Activated CD4-positive, alpha-beta T cell treated with anti-CD3 and anti-CD28 coated beads, Interleukin-2, amount 50 U/mL, for 1 hour (primary cell): ENCODE measurements at regions not wholly inside any gene's neighbourhood (a gene's known extent, or its start where the extent isn't known, plus 50 kb on each side); places are given as distances from the start of the nearest gene placed in this dataset.

Experiments
- DNase-seq: peaks from one replicate; pipeline ENCODE4 v3.0.0-alpha.2; 2020

DNA sequence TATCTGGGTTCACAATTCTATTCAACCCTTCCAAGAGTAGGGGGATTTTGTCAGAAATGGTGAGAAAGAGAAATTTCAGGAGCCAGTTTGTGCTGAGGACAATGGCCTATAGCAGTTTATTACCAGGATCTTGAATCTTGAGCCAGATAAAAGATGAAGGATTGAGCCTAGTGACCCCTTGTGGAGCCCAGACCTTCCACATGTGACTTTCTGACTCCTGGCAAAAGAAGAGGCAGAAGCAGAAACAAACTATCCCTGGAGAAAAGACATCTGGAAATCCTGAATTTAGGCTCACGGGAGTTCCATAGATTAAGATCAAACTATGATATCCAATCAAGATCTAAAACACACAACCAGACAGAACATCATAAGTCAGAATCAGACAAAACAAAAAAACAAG lies 60.9 kb upstream of the CHRM2 start:
- DNase-seq = no peak

- no peak for DNase-seq
Measured at GRCh38 chr7:136803028-136803427, 65.4 kb upstream of the CHRM2 start.

GRCh38 chr7:136783934-136784333 lies 84.5 kb upstream of the CHRM2 start:
- DNase-seq = no peak

DNA sequence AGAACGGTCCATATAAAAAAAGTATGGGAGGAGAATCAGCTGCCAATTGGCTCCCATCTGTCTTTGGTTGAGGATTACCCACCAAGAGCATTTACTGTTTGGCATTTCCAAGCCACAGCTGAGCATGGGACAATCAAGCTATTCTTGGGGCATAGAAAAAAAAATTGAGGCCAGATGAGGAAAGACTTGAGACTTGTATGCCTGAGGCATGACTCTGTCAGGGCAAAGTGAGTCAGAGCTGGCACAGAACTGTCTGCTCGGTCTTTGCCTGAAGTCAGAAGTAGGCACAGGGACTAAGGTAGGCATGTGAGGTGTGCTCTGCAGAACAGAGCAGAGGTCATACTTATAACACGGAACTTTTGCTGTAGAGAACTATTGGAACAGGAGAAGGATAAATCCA lies 126.5 kb upstream of the CHRM2 start:
- no peak for DNase-seq

DNA sequence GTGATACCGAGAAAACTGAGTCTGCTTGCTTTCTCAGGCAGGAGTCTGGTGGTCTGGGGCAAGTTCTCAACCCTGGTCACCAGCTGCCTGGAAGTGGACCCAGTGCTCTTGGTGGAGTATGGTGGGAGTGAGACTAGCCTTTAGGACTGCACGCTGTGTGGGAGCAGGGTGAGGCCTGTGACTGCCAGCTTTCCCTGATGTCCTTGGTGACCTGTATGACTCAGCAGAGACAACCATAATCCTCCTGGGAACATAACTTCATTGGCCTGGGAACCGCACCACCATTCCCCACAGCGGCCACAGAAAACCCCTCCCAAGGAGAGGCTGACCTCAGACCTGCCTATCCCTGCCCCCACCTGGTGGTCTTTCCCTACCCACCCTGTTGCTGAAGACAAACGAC lies 139.5 kb upstream of the CHRM2 start:
- DNase-seq = no peak

DNA sequence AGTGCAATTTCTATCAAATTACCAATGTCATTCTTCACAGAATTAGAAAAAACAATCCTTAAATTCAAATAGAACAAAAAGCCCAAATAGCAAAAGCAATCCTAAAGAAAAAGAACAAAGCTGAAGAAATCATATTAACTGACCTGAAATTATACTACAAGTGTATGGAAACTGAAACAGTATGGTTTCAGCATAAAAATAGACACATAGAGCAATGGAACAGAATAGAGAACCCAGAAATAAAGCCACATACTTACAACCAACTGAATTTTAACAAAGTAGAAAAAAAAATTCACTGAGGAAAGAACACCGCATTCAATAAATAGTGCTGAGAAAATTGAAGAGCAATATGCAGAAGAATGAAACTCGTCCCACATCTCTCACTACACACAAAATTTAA lies 142.0 kb upstream of the CHRM2 start:
- DNase-seq = no peak

DNA sequence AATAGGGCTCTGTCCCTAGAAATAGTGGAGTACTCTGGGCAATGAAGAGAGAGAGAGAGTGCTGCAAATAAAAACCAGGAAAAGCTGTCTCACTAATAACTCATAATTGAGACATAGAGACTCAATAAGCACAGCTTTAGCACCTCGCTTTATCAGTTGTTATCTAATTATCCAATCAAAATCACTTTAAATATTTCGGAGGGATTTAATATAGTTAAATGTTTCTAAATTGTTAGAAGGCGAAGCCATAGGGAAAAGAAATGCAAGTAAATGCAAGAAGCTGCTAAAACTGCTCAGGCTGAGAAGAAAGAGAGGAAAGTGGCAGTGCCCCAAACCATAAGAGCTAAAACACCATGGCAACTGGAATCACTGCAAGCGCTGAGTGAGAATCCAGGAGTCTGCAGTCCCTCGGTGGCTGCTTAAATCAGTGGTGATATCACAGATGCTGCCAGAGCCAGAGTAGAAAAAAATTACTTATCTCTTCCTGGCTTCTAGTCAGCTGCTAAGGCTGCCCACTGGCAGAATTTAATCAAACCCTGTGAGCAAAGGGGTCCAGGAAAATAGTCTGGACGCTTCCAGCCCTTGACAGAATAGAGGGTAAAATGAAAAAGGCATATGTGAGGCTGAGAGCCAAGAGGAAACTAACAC lies 150.4 kb upstream of the CHRM2 start:
- DNase-seq = no peak

- DNase-seq = no peak
Measured at GRCh38 chr7:136714062-136714461, 154.4 kb upstream of the CHRM2 start.

- no peak for DNase-seq
Measured at GRCh38 chr7:136710751-136711150, 157.7 kb upstream of the CHRM2 start.

GRCh38 chr7:136709876-136710275 lies 158.6 kb upstream of the CHRM2 start:
- no peak for DNase-seq

GRCh38 chr7:136702913-136703312 lies 165.5 kb upstream of the CHRM2 start:
- DNase-seq = no peak

- DNase-seq = no peak
Measured at GRCh38 chr7:136698977-136699376, 169.5 kb upstream of the CHRM2 start.

DNA sequence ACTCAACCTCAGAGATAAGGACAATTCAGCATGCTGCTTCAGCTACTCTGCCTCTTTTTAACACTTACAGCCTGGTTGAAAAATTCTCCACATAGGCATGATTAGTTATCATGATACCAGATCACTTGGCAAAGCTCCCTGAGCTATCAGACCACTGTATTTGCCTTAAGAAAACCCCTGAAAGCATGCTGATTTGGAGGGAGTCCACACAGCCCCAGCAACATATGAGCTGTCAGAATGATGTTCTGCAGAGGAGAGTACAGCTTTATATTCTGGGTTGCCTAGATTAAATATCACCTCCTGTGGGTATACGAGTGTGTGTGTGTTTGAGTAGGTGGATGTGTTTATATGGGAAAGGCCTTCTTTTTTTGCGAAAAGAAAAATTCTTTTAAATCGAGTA lies 170.2 kb upstream of the CHRM2 start:
- no peak for DNase-seq

DNA sequence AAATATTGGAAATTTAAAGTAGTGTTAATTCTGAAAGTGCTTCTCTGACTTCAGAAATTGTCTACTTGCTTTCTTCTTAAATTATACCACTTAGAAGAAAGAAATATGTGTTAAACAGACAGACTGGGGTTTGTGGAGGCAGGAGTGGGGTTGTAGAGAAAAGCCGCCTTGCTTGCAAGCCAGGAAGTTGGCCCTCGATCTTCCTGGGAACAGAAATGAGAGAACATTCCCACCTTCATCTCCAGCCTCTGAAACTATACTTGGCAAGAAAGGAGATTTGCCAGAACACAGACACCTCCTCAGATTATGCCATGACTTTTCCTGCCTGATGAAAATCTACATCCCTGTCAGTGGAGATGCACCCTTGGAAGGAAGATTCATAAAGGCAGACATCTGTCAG lies 171.2 kb upstream of the CHRM2 start:
- no peak for DNase-seq

DNA sequence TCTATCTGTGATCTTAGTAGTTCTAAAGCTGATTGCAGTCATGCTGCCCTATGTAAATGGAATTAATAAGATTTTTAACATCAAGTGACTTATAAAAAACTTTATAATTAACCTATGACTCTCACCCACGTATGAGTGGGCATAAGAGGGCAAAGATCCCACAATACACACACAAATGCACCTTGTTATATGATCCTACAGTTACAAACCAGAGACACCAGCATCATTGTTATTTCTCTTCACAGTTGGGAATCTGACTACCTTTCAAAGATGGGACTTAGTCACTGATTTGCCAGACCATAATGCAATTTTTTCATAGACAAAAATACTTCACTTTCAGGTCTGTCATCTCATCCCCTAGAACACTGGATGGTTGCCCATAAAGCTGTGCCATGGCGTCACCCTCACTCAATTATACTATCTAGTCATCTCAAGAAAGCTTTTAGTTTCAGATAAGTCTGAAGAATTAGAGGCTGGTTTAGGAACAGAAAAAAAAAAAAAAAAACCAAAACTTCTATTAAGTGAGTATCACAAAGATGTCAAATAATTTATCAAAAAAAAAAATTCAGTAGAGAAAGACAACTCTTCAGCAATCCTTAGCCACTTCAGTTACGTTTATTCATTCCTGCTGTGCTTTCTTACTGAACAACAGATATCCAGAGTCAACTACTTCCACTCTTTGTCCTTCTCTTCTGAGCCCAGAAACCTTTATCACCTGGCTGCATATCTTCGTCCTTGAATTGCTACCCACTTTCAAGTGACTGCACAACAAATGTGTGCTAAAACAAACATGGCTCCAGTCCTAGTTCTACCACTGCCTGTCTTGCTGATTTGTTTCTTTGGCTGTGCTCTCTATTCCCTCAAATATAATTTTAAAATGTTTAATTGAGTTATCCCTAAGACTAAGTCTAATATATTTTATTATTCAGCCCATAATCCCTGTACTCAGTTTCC lies 175.0 kb upstream of the CHRM2 start:
- no peak for DNase-seq

DNA sequence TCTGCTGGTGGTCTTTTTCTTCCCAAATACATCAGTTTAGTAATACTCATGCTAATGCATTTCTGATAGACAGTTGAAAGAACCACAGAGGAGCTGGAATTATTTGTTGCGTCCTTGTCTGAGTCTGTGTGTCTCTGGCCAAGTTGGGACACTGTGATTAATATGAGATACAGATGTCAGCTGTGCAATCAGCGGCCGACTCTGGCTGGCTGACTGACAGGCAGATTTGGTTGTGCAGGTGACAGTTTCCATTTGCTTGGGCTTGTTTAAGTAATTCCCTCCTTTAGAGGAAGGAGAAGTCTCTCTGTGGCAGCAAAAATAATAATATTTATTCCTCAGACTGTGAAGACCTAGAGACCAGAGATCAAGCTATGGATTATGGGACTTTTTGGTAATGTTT lies 176.2 kb upstream of the CHRM2 start:
- no peak for DNase-seq

DNA sequence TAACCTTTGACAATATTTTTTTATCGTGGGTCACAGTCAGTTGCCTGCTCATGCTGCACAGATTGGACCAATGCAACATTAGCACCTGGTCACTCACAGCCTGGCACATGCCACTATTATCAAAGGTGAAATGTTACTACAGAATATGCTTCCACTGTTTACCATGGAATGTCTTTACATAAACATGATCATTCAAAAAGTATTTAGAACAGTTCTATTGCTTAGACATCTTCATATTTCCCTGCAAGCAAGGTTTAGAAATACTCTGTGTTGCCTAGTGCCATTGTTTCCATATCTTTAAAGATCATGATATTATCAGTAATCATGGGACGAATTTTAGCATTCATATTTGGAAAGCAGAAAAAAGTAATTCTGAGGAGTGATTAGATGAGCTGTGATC lies 179.9 kb upstream of the CHRM2 start:
- no peak for DNase-seq

DNA sequence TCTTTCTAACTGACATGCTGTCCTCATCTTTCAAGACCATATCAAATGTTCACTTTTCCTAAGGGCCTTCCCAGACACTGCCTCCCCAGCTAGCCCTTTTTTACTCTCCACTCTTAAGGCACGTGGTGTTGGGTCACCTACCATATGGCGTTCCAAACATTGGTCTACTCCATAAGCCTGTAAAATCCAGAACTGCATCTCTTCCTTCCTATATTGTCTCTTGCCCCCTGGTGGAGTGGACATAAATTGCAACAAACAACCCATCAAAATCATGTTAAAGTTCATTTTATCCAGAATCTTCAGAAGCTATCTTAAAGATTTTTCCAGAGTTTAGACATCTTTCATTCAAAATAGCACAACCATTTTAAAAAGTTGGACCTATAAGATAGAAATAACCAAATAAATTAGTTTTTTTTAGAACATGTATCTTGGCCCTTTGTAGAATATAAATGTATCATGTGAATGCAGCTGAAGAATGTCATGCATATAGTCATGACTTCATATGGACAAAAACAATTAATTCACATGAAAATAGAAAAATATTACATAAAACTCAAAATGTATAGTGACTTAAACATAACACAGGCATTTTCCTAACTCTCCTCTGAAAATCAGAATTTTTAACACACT lies 180.6 kb upstream of the CHRM2 start:
- DNase-seq = no peak

DNA sequence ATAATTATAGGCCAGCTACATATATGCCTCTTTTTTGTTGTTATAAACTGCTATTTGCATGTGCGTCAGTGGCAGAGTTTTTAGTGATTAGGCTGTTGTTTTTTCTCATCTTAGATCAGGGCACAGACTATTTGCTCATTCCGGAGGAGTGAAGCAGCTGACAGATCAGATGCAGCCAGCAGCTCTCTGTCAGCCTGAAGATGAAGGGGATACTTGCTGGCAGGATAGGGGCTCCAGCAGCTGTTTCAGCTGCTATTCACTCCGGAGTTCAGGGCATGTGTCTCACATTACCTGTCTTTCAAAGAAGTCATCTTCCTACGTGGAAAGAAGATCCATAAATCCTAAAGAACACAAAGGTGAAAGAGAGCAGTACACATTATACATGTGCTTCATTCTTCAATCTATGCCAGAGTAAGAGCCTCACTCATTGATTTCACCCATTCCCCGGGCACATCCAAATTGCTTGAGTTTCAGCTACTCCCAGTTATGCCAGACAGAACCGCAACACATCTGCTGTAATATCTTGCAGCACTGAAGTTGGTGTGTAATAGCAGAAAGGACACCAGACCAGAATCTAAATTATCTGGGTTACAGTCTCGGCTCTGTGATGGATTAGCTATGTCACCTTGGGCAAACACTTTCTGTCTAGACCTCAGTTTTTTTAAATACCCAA lies 182.8 kb upstream of the CHRM2 start:
- DNase-seq = no peak

DNA sequence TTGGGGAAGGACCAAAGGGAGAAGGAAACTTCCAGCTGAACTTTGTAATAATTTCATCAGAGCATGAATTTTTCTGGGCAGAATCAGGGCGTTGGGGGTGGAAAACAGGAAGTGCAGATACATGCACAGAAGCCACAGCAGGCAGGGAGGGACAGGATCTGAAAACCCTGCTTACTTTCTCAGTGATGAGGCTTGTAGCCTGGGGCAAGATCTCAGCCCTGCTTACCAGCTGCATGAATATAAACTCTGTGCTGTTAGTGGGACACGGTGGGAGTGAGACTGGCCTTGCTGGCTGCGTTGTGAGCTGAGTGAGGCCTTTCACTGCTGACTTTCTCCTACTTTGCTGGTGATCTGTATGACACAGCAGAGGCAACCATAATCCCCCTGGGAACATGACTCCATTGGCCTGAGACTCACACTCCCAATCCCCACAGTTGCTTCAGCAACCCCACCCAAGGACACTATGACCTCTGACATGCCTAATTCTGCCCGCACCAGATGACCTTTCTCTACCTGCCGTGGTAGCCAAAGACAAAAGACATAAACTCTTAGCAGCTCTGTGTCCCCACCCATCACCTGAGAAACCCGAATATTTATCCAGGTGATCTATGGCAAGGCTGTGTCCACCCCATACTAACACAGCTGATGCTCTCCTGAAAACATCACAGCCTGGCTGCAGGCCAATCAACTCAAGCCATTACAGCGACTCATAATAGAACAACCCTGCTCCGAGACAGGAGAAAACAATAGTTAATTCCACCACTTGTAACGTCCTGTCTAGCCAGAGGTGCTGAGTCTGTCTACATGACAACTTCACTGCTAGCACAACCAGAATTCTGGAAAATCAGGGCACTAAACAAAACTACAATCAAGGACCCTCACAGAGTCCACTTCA lies 190.7 kb upstream of the CHRM2 start:
- DNase-seq = no peak

DNA sequence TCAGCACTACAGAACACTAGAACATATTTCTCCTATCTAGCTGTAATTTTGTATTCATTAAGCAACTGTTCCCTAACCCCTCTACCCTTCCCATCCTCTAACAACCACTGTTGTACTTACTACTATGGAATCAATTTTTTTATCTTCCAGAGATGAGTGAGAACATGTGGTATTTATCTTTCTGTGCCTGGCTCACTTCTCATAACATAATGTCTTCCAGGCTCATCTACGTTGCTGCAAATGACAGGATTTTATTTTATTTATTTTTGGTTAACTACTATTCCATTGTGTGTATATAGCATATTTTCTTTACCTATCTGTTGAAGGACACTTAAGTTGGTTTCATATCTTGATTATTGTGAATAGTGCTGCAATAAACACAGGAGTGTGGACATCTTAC lies 200.9 kb upstream of the CHRM2 start:
- no peak for DNase-seq

- no peak for DNase-seq
Measured at GRCh38 chr7:136665878-136666509, 202.5 kb upstream of the CHRM2 start.
